ENCODE measurements at regions not wholly inside any gene's neighbourhood (a gene's known extent, or its start where the extent isn't known, plus 50 kb on each side); places are given as distances from the start of the nearest gene placed in this dataset.

- Mint-ChIP-seq H3K4me1 (ENCODE audit: low read depth) (no peaks in the 10 kb centered on the region), H3K27me3 (ENCODE audit: low read depth) (peaks cover 4% of the 10 kb centered on the region), H3K36me3 (ENCODE audit: low read depth) (no peaks in the 10 kb centered on the region), H3K9me3 (peaks cover 4% of the 10 kb centered on the region), H3K4me3 (ENCODE audit: low read depth) (no peak overlapping the region), H3K27ac (no peak overlapping the region)
- DNase-seq (ENCODE audit: low spot score): no peak
- intact Hi-C loops (cut with micrococcal nuclease): no loop called here
Observed at GRCh38 chr12:93154753-93155480, 222.8 kb upstream of the NUDT4 start.

GRCh38 chr12:93156086-93156716 is 221.5 kb upstream of the NUDT4 start:
- Mint-ChIP-seq H3K4me1 (ENCODE audit: low read depth) (no peaks in the 10 kb centered on the region), H3K27me3 (ENCODE audit: low read depth) (peaks cover 10% of the 10 kb centered on the region), H3K36me3 (ENCODE audit: low read depth) (no peaks in the 10 kb centered on the region), H3K4me3 (ENCODE audit: low read depth) (no peak overlapping the region), H3K9me3 (peaks cover 4% of the 10 kb centered on the region), H3K27ac (no peak overlapping the region)
- intact Hi-C loops (cut with micrococcal nuclease): no loop called here
- no peak for DNase-seq (ENCODE audit: low spot score)

DNA sequence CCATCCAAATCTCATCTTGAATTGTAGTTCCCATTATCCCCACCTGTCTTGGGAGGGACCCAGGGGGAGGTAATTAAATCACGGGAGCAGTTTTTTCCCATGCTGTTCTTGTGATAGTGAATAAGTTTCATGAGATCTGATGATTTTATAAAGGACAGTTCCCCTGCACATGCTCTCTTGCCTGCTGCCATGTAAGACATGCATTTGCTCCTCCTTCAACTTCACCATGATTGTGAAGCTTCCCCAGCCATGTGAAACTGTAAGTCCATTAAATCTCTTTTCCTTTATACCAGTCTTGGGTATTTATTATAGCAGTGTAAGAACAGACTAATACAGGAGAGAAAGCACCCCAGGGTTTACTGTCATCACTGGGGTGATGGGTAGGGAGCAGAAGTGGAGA is 220.4 kb upstream of the NUDT4 start:
- Mint-ChIP-seq H3K9me3 (peaks cover 4% of the 10 kb centered on the region), H3K27ac (no peak overlapping the region), H3K4me3 (ENCODE audit: low read depth) (no peak overlapping the region), H3K4me1 (ENCODE audit: low read depth) (no peaks in the 10 kb centered on the region), H3K27me3 (ENCODE audit: low read depth) (peaks cover 10% of the 10 kb centered on the region), H3K36me3 (ENCODE audit: low read depth) (no peaks in the 10 kb centered on the region)
- intact Hi-C loops (cut with micrococcal nuclease): no loop called here
- no peak for DNase-seq (ENCODE audit: low spot score)

DNA sequence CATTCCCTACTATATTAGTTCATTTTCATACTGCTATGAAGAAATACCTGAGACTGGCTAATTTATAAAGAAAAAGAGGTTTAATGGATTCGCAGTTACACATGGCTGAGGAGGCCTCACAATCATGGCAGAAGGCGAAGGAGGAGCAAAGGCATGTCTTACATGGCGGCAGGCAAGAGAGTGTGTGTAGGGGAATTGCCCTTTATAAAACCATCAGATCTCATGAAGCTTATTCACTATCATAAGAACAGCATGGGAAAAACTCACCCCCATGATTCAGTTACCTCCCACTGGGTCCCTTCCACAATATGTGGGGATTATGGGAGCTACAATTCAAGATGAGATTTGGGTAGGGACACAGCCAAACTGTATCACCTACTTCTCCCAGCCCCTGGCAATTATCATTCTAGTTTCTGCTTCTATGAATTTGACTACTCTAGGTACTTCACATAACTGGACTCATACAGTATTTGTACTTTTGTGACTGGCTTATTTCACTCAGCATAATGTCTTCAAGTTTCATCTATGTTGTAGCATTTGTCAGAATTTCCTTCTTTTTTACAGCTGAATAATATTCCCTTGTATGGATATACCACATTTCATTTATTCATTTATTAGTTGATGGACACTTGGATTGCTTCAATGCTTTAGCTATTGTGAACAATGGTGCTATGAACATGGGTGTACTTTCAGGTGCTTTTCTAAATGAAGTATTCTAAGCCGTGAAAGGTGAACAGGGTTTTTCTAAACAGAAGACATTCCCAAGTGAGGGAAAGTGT is 219.5 kb upstream of the NUDT4 start:
- Mint-ChIP-seq H3K27me3 (ENCODE audit: low read depth) (peaks cover 10% of the 10 kb centered on the region), H3K27ac (no peak overlapping the region), H3K4me1 (ENCODE audit: low read depth) (no peaks in the 10 kb centered on the region), H3K9me3 (peaks cover 4% of the 10 kb centered on the region), H3K4me3 (ENCODE audit: low read depth) (no peak overlapping the region), H3K36me3 (ENCODE audit: low read depth) (no peaks in the 10 kb centered on the region)
- no peak for DNase-seq (ENCODE audit: low spot score)
- intact Hi-C loops (cut with micrococcal nuclease): no loop called here

DNA sequence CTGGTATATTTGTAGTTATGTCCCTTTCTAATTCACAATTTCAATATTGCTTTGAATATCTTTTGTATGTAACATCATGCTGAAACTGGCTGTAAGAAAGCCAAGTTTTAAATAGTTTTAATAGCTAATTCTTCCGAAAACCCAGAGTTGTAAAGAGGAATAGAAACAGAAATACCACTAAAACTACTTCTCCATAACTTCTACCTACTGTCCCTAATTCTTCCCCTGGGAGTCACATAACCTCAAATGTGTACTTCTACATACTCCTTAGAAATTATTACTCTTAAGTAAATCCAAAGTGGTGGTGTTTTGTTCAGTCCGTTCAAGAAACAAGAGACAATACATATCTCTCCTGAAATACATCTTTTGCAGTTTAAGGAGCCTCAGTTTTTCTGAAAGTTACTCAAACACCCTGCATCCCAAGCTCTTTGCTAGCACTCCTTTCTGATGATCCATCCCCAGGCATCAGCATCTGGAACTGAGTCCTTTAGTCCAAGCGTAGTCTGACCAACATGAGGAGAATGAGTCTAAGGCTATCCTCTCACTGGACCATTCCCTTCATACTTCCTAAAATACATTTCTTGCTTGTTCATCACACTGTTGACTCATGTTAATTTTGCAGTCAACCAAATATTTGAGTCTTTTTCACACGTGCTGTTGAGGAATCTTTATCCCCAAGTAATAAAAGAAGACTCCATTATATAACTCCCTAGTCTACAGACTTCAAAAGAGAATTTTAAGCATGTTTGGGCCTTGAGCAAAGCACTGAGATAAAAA is 214.3 kb upstream of the NUDT4 start:
- no peak for DNase-seq (ENCODE audit: low spot score)
- intact Hi-C loops (cut with micrococcal nuclease): no loop called here
- no peak overlapping the region for H3K4me3 Mint-ChIP-seq (ENCODE audit: low read depth)

DNA sequence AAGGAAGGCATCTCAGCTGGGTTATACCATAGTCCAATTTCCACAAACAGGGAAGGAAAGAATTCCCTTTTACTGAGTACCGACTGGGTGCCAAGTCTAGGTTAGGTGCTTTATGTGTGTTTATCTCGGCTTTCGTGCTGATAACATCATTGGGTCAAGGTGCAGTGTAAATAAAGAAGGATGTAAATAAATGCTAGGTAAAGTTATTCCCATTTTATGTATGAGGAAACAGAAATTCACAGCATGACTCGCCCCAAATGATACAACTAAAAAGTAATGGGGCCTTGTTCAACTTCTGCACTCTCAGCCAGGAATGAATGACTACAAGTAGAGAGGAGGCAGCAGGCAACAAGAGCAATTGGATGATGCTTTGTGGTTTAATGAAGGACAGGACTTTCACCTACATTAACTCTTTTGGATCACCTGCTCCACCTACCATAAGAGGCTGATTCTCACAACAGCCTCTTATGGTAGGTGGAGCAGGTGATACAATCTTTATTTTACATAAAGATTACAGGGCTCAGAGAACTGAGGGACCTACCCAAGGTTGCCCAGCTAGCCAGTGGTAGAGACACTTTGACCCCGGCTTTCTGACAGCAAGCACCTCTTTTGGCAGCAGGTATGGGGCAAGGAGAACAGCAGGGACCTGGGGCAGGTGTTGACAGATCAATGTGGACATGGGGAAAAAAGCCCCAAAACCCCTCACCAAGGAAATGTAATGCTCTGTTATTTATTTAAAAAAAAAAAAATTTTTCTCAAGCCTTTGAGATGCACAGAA is 213.4 kb upstream of the NUDT4 start:
- no peaks in the 10 kb centered on the region for H3K36me3 Mint-ChIP-seq (ENCODE audit: low read depth)
- peaks cover 12% of the 10 kb centered on the region for H3K4me1 Mint-ChIP-seq (ENCODE audit: low read depth)
- H3K4me3 Mint-ChIP-seq (ENCODE audit: low read depth): no peak overlapping the region
- peaks cover 8% of the 10 kb centered on the region for H3K27me3 Mint-ChIP-seq (ENCODE audit: low read depth)
- intact Hi-C loops (cut with micrococcal nuclease): no loop called here
- no peak overlapping the region for H3K27ac Mint-ChIP-seq
- H3K9me3 Mint-ChIP-seq: no peaks in the 10 kb centered on the region
- no peak for DNase-seq (ENCODE audit: low spot score)

More for the DNA sequence above, 214.3 kb upstream of the NUDT4 start:
- Mint-ChIP-seq H3K4me1 (ENCODE audit: low read depth) (peaks cover 12% of the 10 kb centered on the region), H3K9me3 (no peaks in the 10 kb centered on the region), H3K27ac (no peak overlapping the region), H3K36me3 (ENCODE audit: low read depth) (no peaks in the 10 kb centered on the region), H3K27me3 (ENCODE audit: low read depth) (peaks cover 8% of the 10 kb centered on the region)

GRCh38 chr12:93165384-93165932 is 212.3 kb upstream of the NUDT4 start:
- Mint-ChIP-seq H3K4me3 (ENCODE audit: low read depth) (no peak overlapping the region), H3K36me3 (ENCODE audit: low read depth) (no peaks in the 10 kb centered on the region), H3K27ac (no peak overlapping the region), H3K4me1 (ENCODE audit: low read depth) (peaks cover 12% of the 10 kb centered on the region), H3K9me3 (no peaks in the 10 kb centered on the region), H3K27me3 (ENCODE audit: low read depth) (peaks cover 2% of the 10 kb centered on the region)
- DNase-seq (ENCODE audit: low spot score): no peak
- intact Hi-C loops (cut with micrococcal nuclease): no loop called here

- no peak overlapping the region for H3K4me3 Mint-ChIP-seq (ENCODE audit: low read depth)
- H3K4me1 Mint-ChIP-seq (ENCODE audit: low read depth): peaks cover 12% of the 10 kb centered on the region
- no peak for DNase-seq (ENCODE audit: low spot score)
- no peaks in the 10 kb centered on the region for H3K9me3 Mint-ChIP-seq
- intact Hi-C loops (cut with micrococcal nuclease): no loop called here
- no peaks in the 10 kb centered on the region for H3K36me3 Mint-ChIP-seq (ENCODE audit: low read depth)
- H3K27ac Mint-ChIP-seq: no peak overlapping the region
- no peaks in the 10 kb centered on the region for H3K27me3 Mint-ChIP-seq (ENCODE audit: low read depth)
Observed at GRCh38 chr12:93166541-93167307, 211.0 kb upstream of the NUDT4 start.

- no peak overlapping the region for H3K4me3 Mint-ChIP-seq (ENCODE audit: low read depth)
- intact Hi-C loops (cut with micrococcal nuclease): no loop called here
- H3K4me1 Mint-ChIP-seq (ENCODE audit: low read depth): peaks cover 12% of the 10 kb centered on the region
Observed at GRCh38 chr12:93167331-93167730, 210.4 kb upstream of the NUDT4 start.

GRCh38 chr12:93167841-93168492 is 209.8 kb upstream of the NUDT4 start:
- Mint-ChIP-seq H3K27ac (peak overlapping the region; percentile 31), H3K4me1 (ENCODE audit: low read depth) (peaks cover 12% of the 10 kb centered on the region)

More at GRCh38 chr12:93167331-93167730, 210.4 kb upstream of the NUDT4 start:
- Mint-ChIP-seq H3K9me3 (no peaks in the 10 kb centered on the region), H3K27ac (no peak overlapping the region), H3K27me3 (ENCODE audit: low read depth) (no peaks in the 10 kb centered on the region), H3K36me3 (ENCODE audit: low read depth) (no peaks in the 10 kb centered on the region)
- DNase-seq (ENCODE audit: low spot score): no peak

DNA sequence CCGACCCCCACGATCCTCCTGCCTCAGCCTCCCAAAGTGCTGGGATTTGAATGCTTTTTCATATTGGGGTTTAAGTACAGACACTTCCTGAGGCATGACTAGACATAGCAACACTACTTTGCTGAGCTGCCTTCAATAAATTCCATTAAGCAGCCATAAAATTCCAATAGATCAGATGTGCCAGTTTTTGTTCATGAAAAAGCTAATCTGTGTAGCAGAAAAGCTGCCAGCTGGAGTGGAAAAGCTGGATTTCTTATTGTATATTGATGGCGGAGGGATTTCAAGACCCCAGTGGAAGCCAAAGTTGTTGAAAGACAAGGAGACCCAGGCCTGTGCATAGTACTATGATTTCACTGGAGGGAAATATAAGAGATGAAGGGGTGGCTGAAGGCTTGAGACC is 209.0 kb upstream of the NUDT4 start:
- intact Hi-C loops (cut with micrococcal nuclease): no loop called here
- peaks cover 12% of the 10 kb centered on the region for H3K4me1 Mint-ChIP-seq (ENCODE audit: low read depth)
- DNase-seq (ENCODE audit: low spot score): no peak
- H3K27ac Mint-ChIP-seq: no peak overlapping the region
- H3K9me3 Mint-ChIP-seq: no peaks in the 10 kb centered on the region
- H3K27me3 Mint-ChIP-seq (ENCODE audit: low read depth): no peaks in the 10 kb centered on the region
- no peak overlapping the region for H3K4me3 Mint-ChIP-seq (ENCODE audit: low read depth)
- H3K36me3 Mint-ChIP-seq (ENCODE audit: low read depth): no peaks in the 10 kb centered on the region

More at GRCh38 chr12:93167841-93168492, 209.8 kb upstream of the NUDT4 start:
- Mint-ChIP-seq H3K27me3 (ENCODE audit: low read depth) (no peaks in the 10 kb centered on the region), H3K36me3 (ENCODE audit: low read depth) (no peaks in the 10 kb centered on the region), H3K9me3 (no peaks in the 10 kb centered on the region), H3K4me3 (ENCODE audit: low read depth) (peak overlapping the region; percentile 42)
- intact Hi-C loops (cut with micrococcal nuclease): no loop called here
- no peak for DNase-seq (ENCODE audit: low spot score)

Measured in activated T-helper 2 cell treated with anti-CD3 and anti-CD28 coated beads, Interferon-gamma antibody, Interleukin-2, Interleukin-4, amounts not matched to agents 10 μg/mL and 5 μg/mL and 100 μg/mL, durations not matched to agents 14 hours and 24 hours and 36 hours (primary cell).